ENCODE measurements at regions not wholly inside any gene's neighbourhood (a gene's known extent, or its start where the extent isn't known, plus 50 kb on each side); places are given as distances from the start of the nearest gene placed in this dataset.
A peak's percentile ranks its signal among the peaks of the same experiment; 100 is the strongest.

GRCh38 chr12:111173836-111174235 lies 195.1 kb downstream of the PHETA1 start:
- peak; percentile 33 for DNase-seq

- DNase-seq = no peak
Measured at GRCh38 chr12:111173391-111173790, 195.5 kb downstream of the PHETA1 start.

- DNase-seq = no peak
Measured at GRCh38 chr12:111172786-111173185, 196.1 kb downstream of the PHETA1 start.

- no peak for DNase-seq
Measured at GRCh38 chr12:111171832-111172231, 197.1 kb downstream of the PHETA1 start.

- DNase-seq = no peak
Measured at GRCh38 chr12:111171345-111171744, 197.6 kb downstream of the PHETA1 start.

- peak; percentile 67 for DNase-seq
Measured at GRCh38 chr12:111170543-111170942, 198.4 kb downstream of the PHETA1 start.

GRCh38 chr12:111169456-111169855 lies 199.4 kb downstream of the PHETA1 start:
- no peak for DNase-seq

- no peak for DNase-seq
Measured at GRCh38 chr12:111169032-111169431, 199.9 kb downstream of the PHETA1 start.

- no peak for DNase-seq
Measured at GRCh38 chr12:111168009-111168900, 200.6 kb downstream of the PHETA1 start.

GRCh38 chr12:111166779-111167540 lies 201.9 kb downstream of the PHETA1 start:
- DNase-seq = no peak

- no peak for DNase-seq
Measured at GRCh38 chr12:111164833-111165525, 203.9 kb downstream of the PHETA1 start.

- no peak for DNase-seq
Measured at GRCh38 chr12:111163422-111163821, 205.5 kb downstream of the PHETA1 start.

- DNase-seq = no peak
Measured at GRCh38 chr12:111161898-111162297, 207.0 kb downstream of the PHETA1 start.

GRCh38 chr12:111160350-111161241 lies 208.3 kb downstream of the PHETA1 start:
- DNase-seq = no peak

GRCh38 chr12:111158992-111159391 lies 209.9 kb downstream of the PHETA1 start:
- DNase-seq = no peak

GRCh38 chr12:111157486-111157885 lies 211.4 kb downstream of the PHETA1 start:
- no peak for DNase-seq

GRCh38 chr12:111156304-111156703 lies 212.6 kb downstream of the PHETA1 start:
- no peak for DNase-seq

- no peak for DNase-seq
Measured at GRCh38 chr12:111155521-111155920, 213.4 kb downstream of the PHETA1 start.

GRCh38 chr12:111155020-111155419 lies 213.9 kb downstream of the PHETA1 start:
- no peak for DNase-seq

GRCh38 chr12:111154147-111154834 lies 214.6 kb downstream of the PHETA1 start:
- no peak for DNase-seq

GRCh38 chr12:111152561-111152960 lies 216.3 kb downstream of the PHETA1 start:
- DNase-seq = no peak

Data from hematopoietic multipotent progenitor cell treated with erythropoietin and hydrocortisone succinate and interleukin-3 and kit ligand, for 6 days (in vitro differentiated cells).